ENCODE measurements at regions not wholly inside any gene's neighbourhood (a gene's known extent, or its start where the extent isn't known, plus 50 kb on each side); places are given as distances from the start of the nearest gene placed in this dataset.

GRCh38 chr16:61590577-61590976 is 445.7 kb downstream of the CDH8 start:
- TF ChIP-seq CTCF (conservative IDR thresholded peaks at IDR 0.05) (no peak), ZFX (IDR thresholded peaks at IDR 0.05) (no peak)
